ENCODE measurements at regions not wholly inside any gene's neighbourhood (a gene's known extent, or its start where the extent isn't known, plus 50 kb on each side); places are given as distances from the start of the nearest gene placed in this dataset.

DNA sequence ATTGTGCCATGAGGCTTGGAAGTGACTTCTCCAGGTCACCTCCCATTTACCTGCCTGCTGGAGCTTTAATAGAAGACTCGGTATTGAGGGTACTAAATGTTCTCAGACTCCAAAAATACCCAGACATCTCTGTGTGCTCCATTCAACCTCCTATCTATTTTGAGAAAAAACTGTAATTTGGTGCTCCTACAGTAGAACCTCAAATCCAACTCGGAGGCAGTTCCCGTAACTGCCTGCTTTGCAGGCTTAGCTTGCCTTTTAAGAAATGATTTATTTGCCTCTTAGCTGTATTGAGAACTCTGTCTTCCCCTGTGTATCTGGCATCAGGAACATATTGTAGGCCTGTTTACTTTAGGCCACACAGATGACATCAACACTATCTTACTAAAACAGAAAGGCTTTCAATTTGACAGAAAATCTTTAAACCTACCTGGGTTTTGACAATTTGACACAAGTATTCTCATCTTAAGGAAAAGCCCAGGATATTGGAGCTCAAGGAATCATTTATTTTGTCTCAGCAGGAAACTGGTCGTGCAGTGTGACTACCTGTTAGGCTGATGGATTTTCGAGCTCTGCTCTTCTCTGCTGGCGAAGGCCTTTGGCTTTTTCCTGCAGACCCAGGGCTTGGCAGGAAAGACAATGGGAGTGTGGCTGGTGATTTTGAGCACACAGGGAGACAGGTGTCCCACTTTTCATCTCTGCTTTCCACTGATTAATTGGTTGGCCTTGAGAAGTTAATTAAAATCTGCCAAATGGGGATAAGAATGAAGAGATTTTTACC, 314.8 kb downstream of the SNAPC1 start:
- DNase-seq (ENCODE audit: low read depth): no peak
- TF ChIP-seq, protein P1, sequence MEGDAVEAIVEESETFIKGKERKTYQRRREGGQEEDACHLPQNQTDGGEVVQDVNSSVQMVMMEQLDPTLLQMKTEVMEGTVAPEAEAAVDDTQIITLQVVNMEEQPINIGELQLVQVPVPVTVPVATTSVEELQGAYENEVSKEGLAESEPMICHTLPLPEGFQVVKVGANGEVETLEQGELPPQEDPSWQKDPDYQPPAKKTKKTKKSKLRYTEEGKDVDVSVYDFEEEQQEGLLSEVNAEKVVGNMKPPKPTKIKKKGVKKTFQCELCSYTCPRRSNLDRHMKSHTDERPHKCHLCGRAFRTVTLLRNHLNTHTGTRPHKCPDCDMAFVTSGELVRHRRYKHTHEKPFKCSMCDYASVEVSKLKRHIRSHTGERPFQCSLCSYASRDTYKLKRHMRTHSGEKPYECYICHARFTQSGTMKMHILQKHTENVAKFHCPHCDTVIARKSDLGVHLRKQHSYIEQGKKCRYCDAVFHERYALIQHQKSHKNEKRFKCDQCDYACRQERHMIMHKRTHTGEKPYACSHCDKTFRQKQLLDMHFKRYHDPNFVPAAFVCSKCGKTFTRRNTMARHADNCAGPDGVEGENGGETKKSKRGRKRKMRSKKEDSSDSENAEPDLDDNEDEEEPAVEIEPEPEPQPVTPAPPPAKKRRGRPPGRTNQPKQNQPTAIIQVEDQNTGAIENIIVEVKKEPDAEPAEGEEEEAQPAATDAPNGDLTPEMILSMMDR (IDR thresholded peaks at IDR 0.05; ENCODE audit: insufficient read depth, low read depth, low read length, missing control alignments): no peak
- no peak overlapping the region for H3K4me3 ChIP-seq (ENCODE audit: low read depth, low read length)

DNA sequence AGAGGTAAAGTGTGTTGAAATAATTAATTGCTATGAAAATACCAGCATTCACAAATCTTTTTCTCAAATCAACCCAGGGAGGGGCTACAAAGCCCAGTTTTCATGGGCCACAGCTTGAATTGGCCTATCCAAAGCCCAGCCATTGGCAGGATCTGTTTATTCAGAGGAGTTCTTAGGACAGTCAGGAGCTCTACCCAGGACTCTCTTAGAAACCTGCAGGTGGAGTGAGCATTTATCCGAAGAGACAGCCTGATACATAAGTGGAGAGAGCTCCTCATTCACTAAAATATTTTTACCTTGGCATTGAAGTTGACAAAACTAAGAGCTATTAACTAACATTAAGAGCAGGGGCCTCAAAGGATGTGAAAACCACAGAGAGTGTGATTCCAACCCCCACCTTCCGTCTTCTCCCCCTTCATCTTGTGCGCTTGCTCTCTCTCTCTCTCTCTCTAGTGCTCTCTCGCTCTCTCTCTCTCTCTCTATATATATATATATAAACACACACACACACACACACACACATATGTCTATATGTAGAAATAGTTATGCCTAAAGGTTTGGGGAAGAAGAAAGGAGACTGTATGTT, 315.5 kb downstream of the SNAPC1 start:
- no peak overlapping the region for H3K4me3 ChIP-seq (ENCODE audit: low read depth, low read length)
- no peak for DNase-seq (ENCODE audit: low read depth)
- TF ChIP-seq, protein P1 (IDR thresholded peaks at IDR 0.05; ENCODE audit: insufficient read depth, low read depth, low read length, missing control alignments): no peak

DNA sequence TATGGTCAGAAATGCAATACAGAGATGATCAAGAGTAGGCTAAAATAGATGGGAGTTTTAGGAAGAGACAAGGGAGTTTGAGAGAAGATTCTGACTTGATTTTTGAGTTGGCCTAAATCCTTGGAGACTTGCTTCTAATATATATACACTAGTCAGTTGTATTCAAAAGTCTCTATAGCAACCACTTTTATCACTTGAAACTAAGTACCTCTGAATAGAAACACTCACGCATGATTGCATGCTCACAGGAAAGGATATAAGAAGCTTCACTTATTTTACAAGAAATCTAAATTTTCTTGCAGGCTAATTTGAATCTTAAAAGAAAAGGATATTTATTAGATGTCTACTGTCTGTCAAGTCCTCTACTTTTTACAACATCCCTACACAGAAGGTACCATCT, 316.8 kb downstream of the SNAPC1 start:
- TF ChIP-seq, protein P1 (IDR thresholded peaks at IDR 0.05; ENCODE audit: insufficient read depth, low read depth, low read length, missing control alignments): no peak
- no peak overlapping the region for H3K4me3 ChIP-seq (ENCODE audit: low read depth, low read length)
- peak; percentile 41 for DNase-seq (ENCODE audit: low read depth)

DNA sequence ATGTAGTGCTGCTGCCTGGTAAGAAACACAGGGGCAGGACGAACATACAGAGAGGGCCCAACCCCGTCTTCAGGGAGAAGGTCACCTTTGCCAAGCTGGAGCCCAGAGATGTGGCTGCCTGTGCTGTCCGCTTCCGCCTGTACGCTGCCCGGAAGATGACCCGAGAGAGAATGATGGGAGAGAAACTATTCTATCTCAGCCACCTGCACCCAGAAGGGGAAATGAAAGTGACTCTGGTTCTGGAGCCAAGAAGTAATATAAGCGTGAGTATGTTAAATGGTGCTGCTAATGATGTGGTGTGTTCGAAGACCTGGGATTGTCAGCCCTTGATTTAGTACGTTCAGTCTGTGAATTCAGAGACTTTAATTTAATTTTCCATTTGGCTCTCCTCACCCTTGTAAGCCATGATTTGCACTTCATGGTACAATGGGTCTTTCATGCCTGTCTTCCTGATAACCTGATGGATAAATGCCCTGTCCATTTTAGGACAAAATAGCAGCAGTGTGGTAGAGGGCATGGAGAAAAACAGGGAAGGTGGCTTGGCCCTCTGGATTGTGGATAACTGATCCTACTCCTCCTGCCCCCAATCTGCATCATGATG, 318.9 kb downstream of the SNAPC1 start:
- TF ChIP-seq, protein P1 (IDR thresholded peaks at IDR 0.05; ENCODE audit: insufficient read depth, low read depth, low read length, missing control alignments): no peak
- DNase-seq (ENCODE audit: low read depth): peak; percentile 85
- no peak overlapping the region for H3K4me3 ChIP-seq (ENCODE audit: low read depth, low read length)

DNA sequence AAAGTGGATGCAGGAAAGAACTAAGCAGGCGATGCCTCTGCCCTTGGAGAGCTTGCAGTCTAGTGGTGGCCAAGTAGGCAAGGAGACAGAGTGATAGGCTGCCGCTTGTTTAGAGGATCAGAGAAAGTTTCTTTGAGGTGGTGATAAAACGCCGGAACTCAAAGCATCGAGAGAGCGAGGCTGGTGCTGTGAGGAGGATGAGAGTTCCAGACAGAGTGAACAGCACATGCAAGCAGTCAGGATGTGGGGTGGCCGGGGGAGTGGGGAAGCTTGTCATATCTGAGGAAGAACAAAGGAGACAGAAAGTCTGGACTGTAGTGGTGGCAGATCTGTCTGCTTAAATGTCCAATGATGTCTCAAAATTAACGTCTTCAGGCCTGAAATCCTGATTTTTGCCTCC, 319.7 kb downstream of the SNAPC1 start:
- DNase-seq (ENCODE audit: low read depth): no peak
- TF ChIP-seq, protein P1 (IDR thresholded peaks at IDR 0.05; ENCODE audit: insufficient read depth, low read depth, low read length, missing control alignments): no peak
- H3K4me3 ChIP-seq (ENCODE audit: low read depth, low read length): no peak overlapping the region

DNA sequence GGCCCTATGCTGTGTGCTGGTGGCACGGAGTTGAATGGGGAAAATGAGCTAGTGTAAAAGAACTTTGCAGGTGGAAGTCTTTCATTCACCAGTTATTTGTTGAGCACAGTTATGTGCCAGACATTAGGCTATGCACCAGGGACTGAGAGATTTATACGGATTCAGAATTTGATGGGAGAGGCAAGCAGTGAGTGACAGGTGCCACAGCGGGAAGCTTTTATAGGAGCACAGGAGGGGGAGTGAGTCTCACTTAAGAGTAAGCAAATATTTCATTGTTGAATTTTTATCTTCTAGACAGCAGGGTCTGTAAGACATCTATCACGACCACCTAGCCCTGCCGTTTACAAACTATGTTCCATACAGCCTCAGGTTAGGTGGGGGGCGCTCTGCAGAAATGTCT, 320.6 kb downstream of the SNAPC1 start:
- TF ChIP-seq, protein P1 (IDR thresholded peaks at IDR 0.05; ENCODE audit: insufficient read depth, low read depth, low read length, missing control alignments): no peak
- no peak for DNase-seq (ENCODE audit: low read depth)
- H3K4me3 ChIP-seq (ENCODE audit: low read depth, low read length): no peak overlapping the region

Data from GM12865 (cell line).